Activated CD4-positive, alpha-beta memory T cell treated with anti-CD3 and anti-CD28 coated beads for 36 hours (primary cell): ENCODE measurements at regions not wholly inside any gene's neighbourhood (a gene's known extent, or its start where the extent isn't known, plus 50 kb on each side); places are given as distances from the start of the nearest gene placed in this dataset.

Experiments used
- CTCF ChIA-PET: fragments of 350-600 bp; sonication (Branson Sonifier 250); formaldehyde crosslinking; loops from one replicate; lab custom pipeline; 2021; ENCODE audit warnings: antibody characterized with exemption, inconsistent platforms; lab: Charles Lee
- POLR2A ChIA-PET: fragments of 350-600 bp; sonication (Branson Sonifier 250); formaldehyde crosslinking; loops from one replicate; lab custom pipeline; 2021; ENCODE audit warnings: antibody characterized with exemption; lab: Charles Lee
- DNase-seq: peaks from one replicate; pipeline ENCODE4 v3.0.0-alpha.2; 2020
- H3K27ac Mint-ChIP-seq: one replicate; pipeline ENCODE4 v1.8.0; 2021; ENCODE audit warnings: mixed read lengths
- H3K27me3 Mint-ChIP-seq: one replicate; pipeline ENCODE4 v1.8.0; 2021; ENCODE audit warnings: mixed read lengths
- H3K36me3 Mint-ChIP-seq: one replicate; pipeline ENCODE4 v1.8.0; 2021; ENCODE audit warnings: mixed read lengths
- H3K4me1 Mint-ChIP-seq: one replicate; pipeline ENCODE4 v1.8.0; 2021; ENCODE audit warnings: low read depth, mixed read lengths
- H3K4me3 Mint-ChIP-seq: one replicate; pipeline ENCODE4 v1.8.0; 2021; ENCODE audit warnings: mild to moderate bottlenecking, mixed read lengths
- H3K9me3 Mint-ChIP-seq: one replicate; pipeline ENCODE4 v1.8.0; 2021; ENCODE audit warnings: mixed read lengths
- intact Hi-C: fragments of 100-400 bp; cut with micrococcal nuclease; formaldehyde crosslinking; loops from one replicate; pipeline ENCODE4 v1.15.1; 2023

DNA sequence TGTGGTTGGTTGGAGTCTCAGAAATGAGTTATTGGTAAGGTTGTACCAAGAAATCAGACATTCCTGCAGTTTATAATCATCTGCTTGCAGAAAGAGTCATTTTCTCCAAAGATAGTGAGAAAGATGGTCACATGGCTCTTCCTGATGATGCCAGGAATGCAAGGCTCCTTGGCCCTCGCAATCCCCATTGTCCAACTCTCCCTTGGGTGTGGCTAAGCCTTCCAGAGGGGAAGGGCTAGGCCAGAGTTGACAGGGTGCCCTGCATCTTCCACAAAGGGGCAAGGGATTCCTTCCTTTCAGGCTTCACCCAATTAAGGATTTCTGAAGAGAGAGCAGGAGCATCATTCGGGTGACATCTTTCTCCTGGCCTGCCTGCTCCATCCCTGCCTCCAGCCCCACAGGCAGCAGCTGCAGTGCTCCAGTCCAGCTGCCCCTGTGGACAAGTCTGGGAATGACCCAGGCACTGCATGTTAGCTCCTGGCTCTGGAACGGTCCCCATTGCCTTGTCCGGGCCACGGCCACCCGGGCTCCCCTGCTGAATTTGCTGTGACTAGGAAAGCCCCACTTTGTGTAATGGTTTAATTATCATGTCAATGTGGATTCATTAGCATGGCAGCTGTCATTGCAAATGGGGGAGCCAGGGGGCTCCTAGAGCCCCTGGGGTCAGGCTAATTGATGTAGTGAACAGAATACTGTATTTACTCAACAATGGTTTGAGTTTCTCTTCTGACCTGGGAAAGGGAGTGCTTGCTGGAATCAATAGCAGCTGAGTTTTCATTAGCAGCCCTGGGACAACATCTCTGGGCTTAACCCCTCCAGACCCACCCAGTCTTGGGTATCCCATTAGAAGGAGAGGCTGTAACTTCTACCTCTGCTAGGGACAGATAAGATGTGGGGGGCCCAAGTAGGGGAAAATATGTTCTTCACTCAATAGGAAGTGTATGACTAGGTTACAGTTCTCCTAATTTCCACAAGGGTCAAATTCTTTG lies 112.6 kb upstream of the TBX20 start:
- Mint-ChIP-seq H3K27me3 (peaks cover 4% of the 10 kb centered on the region), H3K9me3 (no peaks in the 10 kb centered on the region), H3K36me3 (no peaks in the 10 kb centered on the region), H3K4me1 (no peaks in the 10 kb centered on the region), H3K27ac (no peak overlapping the region), H3K4me3 (no peak overlapping the region)
- POLR2A ChIA-PET: no interaction called here
- CTCF ChIA-PET: no interaction called here
- DNase-seq: no peak
- intact Hi-C loops: no loop called here

DNA sequence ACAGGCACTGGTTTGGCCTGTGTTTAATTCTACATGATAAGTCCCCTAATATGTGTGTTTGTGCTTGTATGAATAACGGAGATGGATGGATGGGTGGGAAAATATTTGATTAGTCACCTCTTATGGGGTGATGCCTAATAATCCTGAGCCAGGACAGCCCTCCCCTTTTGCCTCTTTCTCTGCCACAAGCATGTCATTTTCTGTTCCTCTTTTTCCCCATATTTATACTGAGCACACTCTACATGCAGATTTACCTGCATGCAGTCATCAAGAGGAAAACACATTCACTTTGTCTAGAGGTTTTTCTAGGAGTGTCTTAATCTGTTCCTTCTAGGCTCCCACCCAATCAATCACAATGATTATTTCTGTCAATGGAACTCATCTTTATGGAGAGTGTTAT lies 111.6 kb upstream of the TBX20 start:
- Mint-ChIP-seq H3K4me1 (no peaks in the 10 kb centered on the region), H3K9me3 (no peaks in the 10 kb centered on the region), H3K27me3 (peaks cover 4% of the 10 kb centered on the region), H3K27ac (no peak overlapping the region), H3K4me3 (no peak overlapping the region), H3K36me3 (no peaks in the 10 kb centered on the region)
- ChIA-PET POLR2A (no interaction called here), CTCF (no interaction called here)
- intact Hi-C loops: no loop called here
- DNase-seq: no peak

DNA sequence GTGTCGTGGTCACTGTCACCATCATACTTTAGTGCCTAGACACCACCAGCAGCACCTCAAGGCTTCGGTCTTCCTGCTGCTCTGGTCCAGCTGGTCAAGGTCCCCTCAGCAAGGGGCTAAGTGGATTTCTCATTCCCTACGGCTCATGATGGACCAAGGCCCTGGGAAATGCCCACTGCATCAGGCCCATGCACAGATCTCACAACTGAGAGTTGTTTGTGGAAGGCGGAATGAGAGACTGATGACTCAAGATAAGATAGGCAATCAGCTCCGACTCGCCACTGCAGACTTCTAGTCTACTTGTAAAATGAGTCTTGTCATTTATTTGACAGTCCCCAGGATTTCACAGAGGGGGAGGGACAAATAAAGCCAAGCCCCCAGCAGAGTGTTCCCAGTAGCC lies 108.4 kb upstream of the TBX20 start:
- intact Hi-C loops: no loop called here
- H3K27me3 Mint-ChIP-seq: peaks cover 5% of the 10 kb centered on the region
- H3K4me3 Mint-ChIP-seq: no peak overlapping the region
- DNase-seq: no peak
- CTCF ChIA-PET: no interaction called here
- H3K4me1 Mint-ChIP-seq: no peaks in the 10 kb centered on the region
- H3K9me3 Mint-ChIP-seq: no peaks in the 10 kb centered on the region
- POLR2A ChIA-PET: no interaction called here
- H3K27ac Mint-ChIP-seq: no peak overlapping the region
- H3K36me3 Mint-ChIP-seq: no peaks in the 10 kb centered on the region

DNA sequence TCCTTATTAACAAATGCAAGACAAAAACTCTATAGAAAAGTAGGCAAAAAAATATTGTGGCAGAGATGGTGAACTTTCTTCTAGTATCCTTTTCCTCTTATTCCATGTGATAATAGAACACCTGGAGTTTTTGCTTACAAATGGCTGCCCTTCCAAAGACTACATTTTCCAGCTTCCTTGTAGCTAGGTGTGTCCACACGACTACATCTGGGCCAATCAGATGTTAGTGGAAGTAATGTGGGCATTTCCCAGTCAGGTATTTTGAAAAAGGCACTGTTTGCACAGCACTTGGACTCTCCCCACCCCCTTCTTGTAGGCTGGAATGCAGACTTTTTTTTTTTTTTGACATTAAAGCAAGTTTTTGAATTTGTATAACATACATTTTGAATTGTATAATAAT lies 105.5 kb upstream of the TBX20 start:
- Mint-ChIP-seq H3K4me3 (no peak overlapping the region), H3K36me3 (no peaks in the 10 kb centered on the region), H3K4me1 (no peaks in the 10 kb centered on the region), H3K27me3 (peaks cover 7% of the 10 kb centered on the region), H3K27ac (no peak overlapping the region), H3K9me3 (no peaks in the 10 kb centered on the region)
- POLR2A ChIA-PET: no interaction called here
- CTCF ChIA-PET: interaction anchor here (0.6 kb wide), 1 partner anchor 236 kb away, joined by 3 read pairs; no protein-coding TSS in a partner anchor
- no peak for DNase-seq
- intact Hi-C loops: no loop called here

DNA sequence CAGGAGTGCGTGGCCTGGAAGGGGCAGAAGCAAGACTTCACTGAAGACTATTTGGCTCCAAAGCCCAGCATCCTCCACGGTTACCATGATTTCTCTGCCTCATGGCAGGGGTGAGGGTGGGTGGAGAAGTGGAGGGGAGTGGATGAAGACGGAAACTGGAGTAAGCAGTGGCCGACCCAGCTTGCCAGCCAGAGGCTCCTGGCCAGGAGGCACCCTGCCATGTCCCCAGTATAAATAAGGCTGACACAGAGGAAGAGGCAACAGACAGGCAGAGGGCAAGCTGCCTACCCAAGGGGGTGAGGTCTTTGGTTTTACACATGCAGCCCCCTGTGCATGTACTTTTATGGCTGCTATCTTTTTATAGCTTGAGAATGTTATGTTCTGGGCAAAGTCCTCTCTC lies 102.6 kb upstream of the TBX20 start:
- no peaks in the 10 kb centered on the region for H3K4me1 Mint-ChIP-seq
- intact Hi-C loops: no loop called here
- H3K36me3 Mint-ChIP-seq: no peaks in the 10 kb centered on the region
- DNase-seq: no peak
- no peak overlapping the region for H3K4me3 Mint-ChIP-seq
- H3K27ac Mint-ChIP-seq: no peak overlapping the region
- CTCF ChIA-PET: no interaction called here
- POLR2A ChIA-PET: no interaction called here
- no peaks in the 10 kb centered on the region for H3K9me3 Mint-ChIP-seq
- peaks cover 3% of the 10 kb centered on the region for H3K27me3 Mint-ChIP-seq

DNA sequence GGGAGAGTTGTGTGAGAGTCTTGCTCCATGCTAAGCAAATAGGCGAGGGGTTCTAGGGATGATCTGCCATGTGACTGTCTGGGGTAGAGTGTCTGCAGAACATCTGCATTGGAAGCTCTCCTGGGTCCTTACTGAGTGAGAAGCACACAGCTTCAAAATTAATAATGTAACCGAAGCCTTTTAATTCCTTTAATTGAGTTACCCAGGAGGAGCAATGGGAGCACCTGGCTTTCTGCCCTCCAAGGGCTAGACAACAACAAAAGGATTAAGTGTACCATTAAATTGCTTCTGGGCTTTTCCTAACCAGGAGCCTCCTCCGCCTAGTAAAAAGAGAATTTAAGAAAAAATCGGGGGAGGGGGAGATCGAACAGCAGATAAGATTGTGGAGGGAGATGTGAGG lies 102.0 kb upstream of the TBX20 start:
- CTCF ChIA-PET: no interaction called here
- Mint-ChIP-seq H3K4me1 (no peaks in the 10 kb centered on the region), H3K36me3 (no peaks in the 10 kb centered on the region), H3K4me3 (no peak overlapping the region), H3K9me3 (no peaks in the 10 kb centered on the region), H3K27me3 (peaks cover 6% of the 10 kb centered on the region), H3K27ac (no peak overlapping the region)
- POLR2A ChIA-PET: no interaction called here
- no peak for DNase-seq
- intact Hi-C loops: no loop called here

DNA sequence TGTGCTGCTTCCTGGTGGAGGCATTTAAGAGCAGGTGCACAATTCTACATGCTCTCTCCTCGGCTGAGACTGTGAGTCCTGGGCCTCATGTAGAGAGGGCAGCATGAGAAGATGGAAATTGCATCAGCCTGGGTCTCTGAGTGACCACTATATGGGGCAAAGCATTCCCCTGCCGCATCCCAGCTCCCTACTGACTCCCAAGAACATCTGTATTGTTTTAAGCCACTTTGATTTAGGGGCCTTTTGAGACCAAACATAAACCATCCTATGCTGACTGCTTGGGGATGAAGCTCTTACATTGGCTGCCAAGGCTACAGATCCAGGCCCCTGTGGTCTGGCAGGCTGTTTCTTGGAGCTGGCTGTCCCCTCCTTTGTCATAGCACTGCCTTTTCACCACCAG lies 101.3 kb upstream of the TBX20 start:
- ChIA-PET POLR2A (no interaction called here), CTCF (no interaction called here)
- no peaks in the 10 kb centered on the region for H3K36me3 Mint-ChIP-seq
- no peak overlapping the region for H3K27ac Mint-ChIP-seq
- intact Hi-C loops: no loop called here
- H3K4me1 Mint-ChIP-seq: no peaks in the 10 kb centered on the region
- no peak overlapping the region for H3K4me3 Mint-ChIP-seq
- no peaks in the 10 kb centered on the region for H3K9me3 Mint-ChIP-seq
- DNase-seq: no peak
- H3K27me3 Mint-ChIP-seq: peaks cover 6% of the 10 kb centered on the region

DNA sequence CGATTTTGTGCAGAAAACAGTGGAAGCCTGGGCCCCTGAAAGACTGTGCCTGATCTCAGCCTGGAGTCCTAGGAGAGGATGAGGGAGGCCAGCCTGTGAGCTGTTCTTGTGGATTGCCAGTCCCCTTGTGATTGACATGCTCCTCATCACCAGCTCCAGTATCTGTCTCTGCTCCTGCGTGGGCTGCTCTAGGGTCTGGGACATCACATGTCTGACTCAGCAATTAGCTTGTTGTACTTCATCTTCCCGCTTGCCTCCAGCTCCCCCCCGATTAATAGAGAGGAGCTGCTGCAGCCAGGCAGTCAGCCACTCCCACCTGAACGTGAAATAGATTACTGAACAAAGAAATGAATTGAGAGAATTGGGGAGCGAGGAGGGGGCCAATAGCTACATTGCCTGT lies 99.6 kb upstream of the TBX20 start:
- Mint-ChIP-seq H3K36me3 (no peaks in the 10 kb centered on the region), H3K4me1 (no peaks in the 10 kb centered on the region), H3K27me3 (peaks cover 9% of the 10 kb centered on the region), H3K9me3 (no peaks in the 10 kb centered on the region), H3K4me3 (no peak overlapping the region), H3K27ac (no peak overlapping the region)
- ChIA-PET CTCF (no interaction called here), POLR2A (no interaction called here)
- intact Hi-C loops: no loop called here
- DNase-seq: no peak

DNA sequence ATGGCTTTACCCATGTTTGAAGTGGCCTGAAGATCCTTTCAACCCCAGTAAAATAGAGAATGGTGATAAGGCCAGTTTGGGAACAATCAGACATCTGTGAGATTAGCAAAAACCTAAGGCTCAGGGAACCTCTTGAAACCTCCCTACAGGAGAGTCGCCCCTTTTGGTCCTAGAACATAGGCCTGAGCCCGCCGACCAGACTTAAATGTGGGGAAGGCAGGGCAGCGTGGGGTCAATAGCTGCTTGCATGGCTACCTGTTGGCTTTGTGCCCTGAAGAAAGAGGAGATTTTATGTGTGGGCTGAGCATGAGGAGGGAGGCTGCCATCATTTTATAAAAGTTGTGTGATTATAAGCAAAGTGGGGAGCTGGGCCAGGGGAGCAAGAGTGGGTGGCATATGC lies 97.6 kb upstream of the TBX20 start:
- Mint-ChIP-seq H3K27ac (no peak overlapping the region), H3K4me3 (no peak overlapping the region), H3K9me3 (no peaks in the 10 kb centered on the region)

DNA sequence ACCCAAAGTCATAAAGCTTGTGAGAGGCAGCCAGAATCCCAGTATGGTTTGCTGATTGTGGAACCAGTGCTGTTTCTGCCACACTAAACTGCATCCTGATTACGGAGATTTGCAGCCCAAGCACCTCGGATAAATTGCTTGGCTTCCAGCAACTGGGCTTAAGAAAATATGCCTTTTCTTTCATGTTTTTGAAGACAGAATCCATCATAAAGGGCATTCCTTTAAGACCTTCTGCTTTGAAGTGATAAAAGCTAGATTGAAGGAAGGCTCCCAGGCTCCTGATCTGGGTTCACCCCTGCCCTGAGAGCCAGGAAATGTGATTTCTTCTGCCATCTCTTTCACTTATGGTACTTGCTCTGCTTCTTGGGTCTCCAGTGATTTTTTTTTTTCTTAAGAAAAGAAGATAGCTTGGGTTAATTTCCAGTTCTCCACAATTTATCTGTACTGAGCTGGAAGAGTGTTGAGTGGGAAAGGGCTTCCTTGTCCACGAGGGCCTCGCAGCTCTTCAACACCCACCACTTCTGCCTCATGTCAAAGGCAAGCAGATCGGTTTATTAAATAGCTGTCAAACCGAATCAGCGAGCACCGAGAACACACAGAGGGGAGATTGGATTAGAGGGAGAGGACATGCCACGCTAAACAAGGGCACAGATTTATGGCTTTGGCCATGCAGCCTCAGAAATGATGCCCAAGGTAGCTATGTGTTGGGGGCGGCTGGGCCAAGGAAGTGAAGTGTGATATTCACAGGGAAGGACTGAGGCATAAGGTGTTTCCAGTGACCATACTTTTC lies 94.9 kb upstream of the TBX20 start:
- Mint-ChIP-seq H3K36me3 (no peaks in the 10 kb centered on the region), H3K27me3 (peaks cover 10% of the 10 kb centered on the region), H3K4me1 (no peaks in the 10 kb centered on the region), H3K27ac (no peak overlapping the region), H3K9me3 (no peaks in the 10 kb centered on the region), H3K4me3 (no peak overlapping the region)
- CTCF ChIA-PET: no interaction called here
- no peak for DNase-seq
- intact Hi-C loops: no loop called here
- POLR2A ChIA-PET: no interaction called here

More for the DNA sequence above, 97.6 kb upstream of the TBX20 start:
- ChIA-PET POLR2A (no interaction called here), CTCF (no interaction called here)
- Mint-ChIP-seq H3K27me3 (peaks cover 12% of the 10 kb centered on the region), H3K36me3 (no peaks in the 10 kb centered on the region), H3K4me1 (no peaks in the 10 kb centered on the region)
- DNase-seq: no peak
- intact Hi-C loops: no loop called here

DNA sequence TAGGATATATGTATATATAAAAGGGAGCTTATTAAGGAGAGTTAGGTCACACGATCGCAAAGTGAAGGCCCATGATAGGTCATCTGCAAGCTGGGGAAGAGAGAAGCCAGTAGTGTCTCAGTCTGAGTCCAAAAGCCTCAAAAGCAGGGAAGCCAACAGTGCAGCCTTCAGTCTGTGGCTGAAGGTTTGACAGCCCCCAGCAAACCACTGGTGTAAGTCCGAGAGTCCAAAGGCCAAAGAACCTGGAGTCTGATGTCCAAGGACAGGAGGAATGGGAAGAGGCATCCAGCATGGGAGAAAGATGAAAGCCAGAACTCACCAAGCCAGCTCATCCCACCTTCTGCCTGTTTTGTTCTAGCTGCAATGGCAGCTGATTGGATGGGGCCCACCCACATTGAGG lies 88.9 kb upstream of the TBX20 start:
- intact Hi-C loops: no loop called here
- Mint-ChIP-seq H3K4me3 (no peak overlapping the region), H3K36me3 (no peaks in the 10 kb centered on the region), H3K27me3 (peaks cover 4% of the 10 kb centered on the region), H3K4me1 (no peaks in the 10 kb centered on the region), H3K27ac (no peak overlapping the region), H3K9me3 (no peaks in the 10 kb centered on the region)
- no peak for DNase-seq
- ChIA-PET POLR2A (no interaction called here), CTCF (no interaction called here)

DNA sequence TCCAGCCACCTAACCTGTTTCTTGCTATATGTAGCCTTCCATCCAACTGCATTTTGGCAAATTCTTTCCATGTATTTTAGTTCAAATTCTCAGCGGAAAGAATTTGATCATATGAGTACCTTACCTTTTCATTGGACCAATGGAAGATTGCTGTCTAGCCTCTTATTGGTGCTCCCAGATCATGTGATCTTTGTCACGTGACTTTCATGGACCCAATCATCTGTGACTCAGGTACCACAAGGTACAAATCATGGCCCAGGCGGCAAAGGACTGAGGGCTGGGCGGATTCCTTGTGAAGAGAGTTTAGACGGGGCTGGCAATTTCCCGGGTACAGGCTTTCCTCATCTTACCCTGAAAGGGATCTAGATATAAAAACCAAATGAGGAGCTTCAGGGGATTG lies 85.9 kb upstream of the TBX20 start:
- intact Hi-C loops: no loop called here
- peaks cover 2% of the 10 kb centered on the region for H3K27me3 Mint-ChIP-seq
- H3K36me3 Mint-ChIP-seq: no peaks in the 10 kb centered on the region
- H3K4me3 Mint-ChIP-seq: no peak overlapping the region
- H3K27ac Mint-ChIP-seq: no peak overlapping the region
- no peak for DNase-seq
- ChIA-PET CTCF (no interaction called here), POLR2A (no interaction called here)
- H3K9me3 Mint-ChIP-seq: no peaks in the 10 kb centered on the region
- H3K4me1 Mint-ChIP-seq: no peaks in the 10 kb centered on the region
